ENCODE measurements at regions not wholly inside any gene's neighbourhood (a gene's known extent, or its start where the extent isn't known, plus 50 kb on each side); places are given as distances from the start of the nearest gene placed in this dataset.

- TF ChIP-seq CREM (CRISPR knock-in tag; IDR thresholded peaks at IDR 0.05), result no peak
- no peak for TF ChIP-seq TEAD4 (CRISPR knock-in tag; IDR thresholded peaks at IDR 0.05)
- no peak for TF ChIP-seq CTCF (IDR thresholded peaks at IDR 0.05)
- TF ChIP-seq ZNF138 (CRISPR knock-in tag; conservative IDR thresholded peaks at IDR 0.05), result no peak
- no peak for TF ChIP-seq ZNF219 (CRISPR knock-in tag; IDR thresholded peaks at IDR 0.05; ENCODE audit: borderline replicate concordance)
- no peak for TF ChIP-seq NR2C2 (CRISPR knock-in tag; IDR thresholded peaks at IDR 0.05)
- no peak for TF ChIP-seq ATF1 (CRISPR knock-in tag; IDR thresholded peaks at IDR 0.05)
- TF ChIP-seq E2F1 (CRISPR knock-in tag; IDR thresholded peaks at IDR 0.05), result no peak
- no peak for TF ChIP-seq ZSCAN18 (CRISPR knock-in tag; IDR thresholded peaks at IDR 0.05)
- TF ChIP-seq AR (CRISPR knock-in tag; IDR thresholded peaks at IDR 0.05), result no peak
- no peak for TF ChIP-seq NFYB (CRISPR knock-in tag; conservative IDR thresholded peaks at IDR 0.05; ENCODE audit: low read depth)
Observed at GRCh38 chr10:2576892-2577291, 490.5 kb upstream of the PFKP start.
